AG09309 (cell line): ENCODE measurements at regions not wholly inside any gene's neighbourhood (a gene's known extent, or its start where the extent isn't known, plus 50 kb on each side); places are given as distances from the start of the nearest gene placed in this dataset.
"Not testable (repeated sequence)": the region's sequence is repeated elsewhere in the genome, so short reads cannot be mapped to it uniquely, and the experiment has no call there.

Experiments
- DNase-seq: peaks from one replicate; pipeline ENCODE4 v3.0.0-alpha.2; 2010; ENCODE audit warnings: low read depth
- H3K4me3 ChIP-seq: 2 replicates; pipeline ENCODE4 v1.5.1; 2011; ENCODE audit warnings: mild to moderate bottlenecking, low read depth, low read length, moderate library complexity; ENCODE audit not compliant: control insufficient read depth
- CTCF ChIP-seq: IDR thresholded peaks from 2 replicates; pipeline ENCODE4 v1.5.1; 2011; ENCODE audit warnings: mild to moderate bottlenecking, low read depth, low read length, inconsistent platforms; ENCODE audit not compliant: insufficient read depth, control insufficient read depth; ENCODE audit errors: missing control alignments

DNA sequence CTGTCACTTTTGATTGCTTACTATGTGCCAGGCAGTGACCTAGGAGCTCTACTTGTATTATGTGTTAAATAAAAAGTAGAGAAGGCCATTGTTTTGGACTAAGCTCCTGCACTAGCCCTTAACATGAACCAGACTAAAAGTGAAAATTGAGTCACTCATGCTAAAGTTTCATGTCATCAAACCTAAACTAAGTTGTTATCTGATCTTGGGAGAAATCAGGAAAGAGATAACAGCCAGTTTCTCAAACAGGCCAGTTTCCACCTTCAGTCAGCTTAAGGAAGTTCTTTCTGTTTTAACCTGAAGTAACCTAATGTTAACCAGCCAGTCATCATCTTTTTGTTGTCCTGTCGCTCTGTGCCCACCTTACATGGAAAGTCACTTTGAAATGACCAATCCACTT lies 102.1 kb upstream of the MARK1 start:
- TF ChIP-seq CTCF = no peak
- H3K4me3 ChIP-seq = no peak overlapping the region
- DNase-seq = no peak

- TF ChIP-seq CTCF = no peak
- DNase-seq = no peak
- no peak overlapping the region for H3K4me3 ChIP-seq
Measured at GRCh38 chr1:220421508-220421907, 106.4 kb upstream of the MARK1 start.

DNA sequence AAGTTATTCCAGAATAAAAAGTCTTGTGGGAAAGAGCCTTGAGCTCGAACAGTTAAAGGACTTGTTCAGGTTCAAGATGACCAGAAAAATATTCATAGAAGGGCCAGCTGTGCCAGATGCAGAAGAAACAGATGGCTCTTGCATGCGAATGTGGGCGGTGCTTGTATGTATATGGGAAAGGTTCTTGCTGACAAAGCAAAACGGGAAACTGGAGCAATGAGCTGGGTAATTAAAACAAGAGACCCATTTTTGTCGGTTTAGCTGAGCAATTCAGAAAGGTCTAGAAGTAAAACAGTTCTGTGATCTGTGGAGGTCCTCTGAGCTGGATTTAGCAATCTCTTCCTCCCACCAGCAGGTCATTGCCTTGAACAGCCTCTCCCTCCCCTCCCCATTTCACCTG lies 107.2 kb upstream of the MARK1 start:
- H3K4me3 ChIP-seq = no peak overlapping the region
- DNase-seq = no peak
- TF ChIP-seq CTCF = no peak

- DNase-seq, H3K4me3 ChIP-seq: not testable (repeated sequence)
Measured at GRCh38 chr1:220412382-220412781, 115.6 kb upstream of the MARK1 start.

- peak; percentile 35 for DNase-seq
- no peak overlapping the region for H3K4me3 ChIP-seq
- TF ChIP-seq CTCF = no peak
Measured at GRCh38 chr1:220410611-220411010, 117.3 kb upstream of the MARK1 start.

- no peak overlapping the region for H3K4me3 ChIP-seq
- no peak for DNase-seq
- no peak for TF ChIP-seq CTCF
Measured at GRCh38 chr1:220409771-220410595, 118.0 kb upstream of the MARK1 start.

GRCh38 chr1:220407191-220407590 lies 120.7 kb upstream of the MARK1 start:
- DNase-seq = peak; percentile 5
- no peak for TF ChIP-seq CTCF
- no peak overlapping the region for H3K4me3 ChIP-seq
